Stimulated activated CD4-positive, alpha-beta T cell treated with anti-CD3 and anti-CD28 coated beads, Interleukin-2, amount 100 ng/mL, for 48 hours (primary cell): ENCODE measurements at regions not wholly inside any gene's neighbourhood (a gene's known extent, or its start where the extent isn't known, plus 50 kb on each side); places are given as distances from the start of the nearest gene placed in this dataset.

Experiments used
- DNase-seq, 2 donors: peaks; one replicate each; pipeline ENCODE4 v3.0.0-alpha.2; 2020

GRCh38 chr2:120461092-120461491 is 115.2 kb downstream of the INHBB start:
- no peak for DNase-seq

GRCh38 chr2:120461546-120462537 is 115.9 kb downstream of the INHBB start:
- DNase-seq, result no peak

- no peak for DNase-seq
Observed at GRCh38 chr2:120463527-120463926, 117.6 kb downstream of the INHBB start.

- no peak for DNase-seq
Observed at GRCh38 chr2:120463996-120464395, 118.1 kb downstream of the INHBB start.

- DNase-seq, result no peak
Observed at GRCh38 chr2:120464448-120464931, 118.6 kb downstream of the INHBB start.

GRCh38 chr2:120465012-120465700 is 119.2 kb downstream of the INHBB start:
- no peak for DNase-seq

GRCh38 chr2:120465701-120465988 is 119.7 kb downstream of the INHBB start:
- no peak for DNase-seq

- DNase-seq, result no peak
Observed at GRCh38 chr2:120465989-120466703, 120.2 kb downstream of the INHBB start.

- no peak for DNase-seq
Observed at GRCh38 chr2:120466704-120467054, 120.7 kb downstream of the INHBB start.

- DNase-seq, result no peak
Observed at GRCh38 chr2:120468136-120468535, 122.2 kb downstream of the INHBB start.

GRCh38 chr2:120469426-120469825 is 123.5 kb downstream of the INHBB start:
- no peak for DNase-seq

- no peak for DNase-seq
Observed at GRCh38 chr2:120470041-120470965, 124.4 kb downstream of the INHBB start.

- DNase-seq, result no peak
Observed at GRCh38 chr2:120471166-120471565, 125.2 kb downstream of the INHBB start.

GRCh38 chr2:120472031-120472430 is 126.1 kb downstream of the INHBB start:
- DNase-seq, result no peak

GRCh38 chr2:120472891-120473309 is 127.0 kb downstream of the INHBB start:
- no peak for DNase-seq

GRCh38 chr2:120473522-120474271 is 127.8 kb downstream of the INHBB start:
- no peak for DNase-seq

- DNase-seq, result no peak
Observed at GRCh38 chr2:120474486-120474885, 128.6 kb downstream of the INHBB start.

- DNase-seq, result no peak
Observed at GRCh38 chr2:120476141-120476540, 130.2 kb downstream of the INHBB start.

GRCh38 chr2:120477198-120477597 is 131.3 kb downstream of the INHBB start:
- DNase-seq, result no peak

GRCh38 chr2:120477831-120478481 is 132.0 kb downstream of the INHBB start:
- no peak for DNase-seq

- no peak for DNase-seq
Observed at GRCh38 chr2:120480346-120480902, 134.5 kb downstream of the INHBB start.
